Loucy (cell line): ENCODE measurements at regions not wholly inside any gene's neighbourhood (a gene's known extent, or its start where the extent isn't known, plus 50 kb on each side); places are given as distances from the start of the nearest gene placed in this dataset.

Experiments used
- H2AFZ ChIP-seq: fragments of 200-600 bp; sonication (generic); 2 replicates; pipeline ENCODE4 v1.6.0; 2016; ENCODE audit warnings: antibody characterized with exemption, mild to moderate bottlenecking, low read length, moderate library complexity
- H3F3A ChIP-seq: fragments of 200-600 bp; 2 replicates; pipeline ENCODE4 v1.6.0; 2016; ENCODE audit warnings: antibody characterized with exemption, low read depth, mild to moderate bottlenecking
- H3K27me3 ChIP-seq: fragments of 200-600 bp; sonication (generic); 2 replicates; pipeline ENCODE4 v1.6.1; 2014; ENCODE audit warnings: low read length, mild to moderate bottlenecking; ENCODE audit not compliant: insufficient read depth, poor library complexity, severe bottlenecking
- H3K36me3 ChIP-seq: fragments of 200-600 bp; sonication (generic); 2 replicates; pipeline ENCODE4 v1.6.1; 2016; ENCODE audit warnings: low read length; ENCODE audit not compliant: insufficient read depth
- H3K4me1 ChIP-seq: fragments of 200-600 bp; sonication (generic); 2 replicates; pipeline ENCODE4 v1.5.1; 2014; ENCODE audit warnings: low read length, mild to moderate bottlenecking; ENCODE audit not compliant: insufficient read depth, poor library complexity, severe bottlenecking
- H3K4me2 ChIP-seq: fragments of 200-600 bp; sonication (generic); 2 replicates; pipeline ENCODE4 v1.6.0; 2014; ENCODE audit warnings: antibody characterized with exemption, low read length, low read depth, mild to moderate bottlenecking; ENCODE audit not compliant: poor library complexity, severe bottlenecking
- H3K4me3 ChIP-seq: fragments of 200-600 bp; sonication (generic); 2 replicates; pipeline ENCODE4 v1.5.1; 2014; ENCODE audit warnings: low read length, mild to moderate bottlenecking, mixed read lengths; ENCODE audit not compliant: poor library complexity, severe bottlenecking
- H3K79me2 ChIP-seq: fragments of 200-600 bp; sonication (generic); 2 replicates; pipeline ENCODE4 v1.6.1; 2014; ENCODE audit warnings: low read length; ENCODE audit not compliant: insufficient read depth
- H3K9ac ChIP-seq: fragments of 200-600 bp; sonication (generic); 2 replicates; pipeline ENCODE4 v1.6.0; 2014; ENCODE audit warnings: mild to moderate bottlenecking, low read depth, low read length, moderate library complexity; ENCODE audit not compliant: poor library complexity, severe bottlenecking
- H3K9me2 ChIP-seq: fragments of 200-600 bp; sonication (generic); replicated peaks from 2 replicates; pipeline ENCODE4 v1.6.1; 2016; ENCODE audit warnings: low read depth, low read length, mixed read lengths
- H3K9me3 ChIP-seq: fragments of 200-600 bp; sonication (generic); 2 replicates; pipeline ENCODE4 v1.6.1; 2014; ENCODE audit warnings: mild to moderate bottlenecking, antibody characterized with exemption, low read length, low read depth; ENCODE audit not compliant: insufficient read depth
- H4K20me1 ChIP-seq: fragments of 200-600 bp; sonication (generic); 2 replicates; pipeline ENCODE4 v1.6.0; 2014; ENCODE audit warnings: antibody characterized with exemption, low read length, mild to moderate bottlenecking; ENCODE audit not compliant: insufficient read depth, poor library complexity, severe bottlenecking
- CTCF ChIP-seq: fragments of 200-600 bp; sonication (generic); conservative IDR thresholded peaks from 2 replicates; pipeline ENCODE4 v1.5.1; 2014; ENCODE audit warnings: mild to moderate bottlenecking, antibody characterized with exemption, low read length
- EZH2phosphoT487 ChIP-seq: fragments of 200-600 bp; IDR thresholded peaks from 2 replicates; pipeline ENCODE4 v1.6.1; 2018; ENCODE audit warnings: antibody characterized with exemption, mild to moderate bottlenecking, moderate library complexity, borderline replicate concordance

GRCh38 chr4:26263165-26263564 lies 57.6 kb upstream of the RBPJ start:
- Histone ChIP-seq H3K4me3 (no peak overlapping the region), H2AFZ (no peak overlapping the region), H3K9ac (no peak overlapping the region), H3K9me3 (no peaks in the 10 kb centered on the region), H3K79me2 (no peaks in the 10 kb centered on the region), H4K20me1 (no peaks in the 10 kb centered on the region), H3F3A (no peaks in the 10 kb centered on the region), H3K4me1 (no peaks in the 10 kb centered on the region), H3K4me2 (no peak overlapping the region), H3K9me2 (no peaks in the 10 kb centered on the region), H3K27me3 (no peaks in the 10 kb centered on the region), H3K36me3 (no peaks in the 10 kb centered on the region)
- TF ChIP-seq CTCF = no peak
- no peak for TF ChIP-seq EZH2phosphoT487

DNA sequence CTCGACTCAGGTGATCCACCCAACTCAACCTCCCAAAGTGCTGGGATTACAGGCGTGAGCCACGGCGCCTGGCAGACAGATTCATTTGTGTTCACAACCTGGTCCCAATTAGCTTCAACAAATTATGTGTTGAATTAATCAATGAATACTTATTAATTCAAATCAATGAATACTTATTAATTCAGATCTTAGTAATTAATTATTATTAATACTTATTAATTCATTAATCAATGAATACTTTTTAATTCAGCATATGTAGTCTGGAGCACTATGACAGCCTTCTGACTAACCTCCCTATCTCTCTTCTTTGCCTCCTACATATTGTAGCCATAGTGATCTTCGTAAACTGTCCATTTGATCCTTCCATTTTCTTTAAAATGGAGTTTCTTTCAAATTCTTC lies 56.7 kb upstream of the RBPJ start:
- Histone ChIP-seq H3K4me2 (no peak overlapping the region), H3K4me1 (no peaks in the 10 kb centered on the region), H3K9me2 (no peaks in the 10 kb centered on the region), H3K9me3 (no peaks in the 10 kb centered on the region), H3K79me2 (no peaks in the 10 kb centered on the region), H4K20me1 (no peaks in the 10 kb centered on the region), H3F3A (no peaks in the 10 kb centered on the region), H3K9ac (no peak overlapping the region), H3K4me3 (no peak overlapping the region), H2AFZ (no peak overlapping the region), H3K36me3 (no peaks in the 10 kb centered on the region), H3K27me3 (no peaks in the 10 kb centered on the region)
- no peak for TF ChIP-seq CTCF

GRCh38 chr4:26267087-26267486 lies 53.7 kb upstream of the RBPJ start:
- no peak overlapping the region for H3K4me3 ChIP-seq
- no peak overlapping the region for H2AFZ ChIP-seq
- TF ChIP-seq EZH2phosphoT487 (no peak), CTCF (no peak)
- H3F3A ChIP-seq = no peaks in the 10 kb centered on the region
- H3K4me1 ChIP-seq = no peaks in the 10 kb centered on the region
- no peaks in the 10 kb centered on the region for H3K9me3 ChIP-seq
- no peaks in the 10 kb centered on the region for H4K20me1 ChIP-seq
- H3K27me3 ChIP-seq = no peaks in the 10 kb centered on the region
- H3K4me2 ChIP-seq = no peak overlapping the region
- H3K79me2 ChIP-seq = no peaks in the 10 kb centered on the region
- H3K9ac ChIP-seq = no peak overlapping the region
- H3K9me2 ChIP-seq = no peaks in the 10 kb centered on the region
- H3K36me3 ChIP-seq = no peaks in the 10 kb centered on the region
